ENCODE measurements at regions not wholly inside any gene's neighbourhood (a gene's known extent, or its start where the extent isn't known, plus 50 kb on each side); places are given as distances from the start of the nearest gene placed in this dataset.

GRCh38 chr20:61159957-61160686, 91.9 kb upstream of the CDH4 start:
- H3K27ac Mint-ChIP-seq: no peak overlapping the region
- H3K36me3 Mint-ChIP-seq: peaks cover 0 to 10% of the 10 kb centered on the region in 2 donors
- peaks cover 0 to 14% of the 10 kb centered on the region in 2 donors for H3K9me3 Mint-ChIP-seq
- no peak for ATAC-seq
- DNase-seq (ENCODE audit: low spot score in 2 of 2): no peak

GRCh38 chr20:61161726-61162390, 90.2 kb upstream of the CDH4 start:
- DNase-seq (ENCODE audit: low spot score in 2 of 2) (no peak), ATAC-seq (no peak)
- peaks cover 0 to 10% of the 10 kb centered on the region in 2 donors for H3K36me3 Mint-ChIP-seq
- no peak overlapping the region for H3K27ac Mint-ChIP-seq
- peaks cover 0 to 14% of the 10 kb centered on the region in 2 donors for H3K9me3 Mint-ChIP-seq

DNA sequence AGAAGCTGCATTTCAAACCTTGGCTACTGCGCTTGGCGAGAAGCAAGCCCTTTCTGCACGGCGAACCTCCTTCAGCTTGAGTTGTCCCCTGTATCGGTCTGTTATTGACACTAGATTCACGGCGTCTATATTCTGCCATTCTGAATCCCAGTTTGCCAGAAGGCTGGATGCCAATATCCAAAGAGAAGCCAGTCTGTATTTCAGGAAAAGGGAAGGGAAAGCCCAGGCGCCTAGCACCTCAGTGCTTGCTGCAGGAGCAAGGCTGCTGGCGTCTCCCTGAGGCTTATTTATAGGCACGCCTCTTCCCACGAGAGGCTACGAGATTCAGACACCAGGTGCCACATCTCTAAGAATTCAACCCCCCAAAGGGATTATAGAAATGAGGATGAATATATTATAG, 89.6 kb upstream of the CDH4 start:
- DNase-seq (ENCODE audit: low spot score in 2 of 2): no peak
- peaks cover 0 to 10% of the 10 kb centered on the region in 2 donors for H3K36me3 Mint-ChIP-seq
- H3K9me3 Mint-ChIP-seq: peaks cover 0 to 14% of the 10 kb centered on the region in 2 donors
- no peak for ATAC-seq
- no peak overlapping the region for H3K27ac Mint-ChIP-seq

GRCh38 chr20:61163031-61163430, 89.0 kb upstream of the CDH4 start:
- no peak for ATAC-seq

DNA sequence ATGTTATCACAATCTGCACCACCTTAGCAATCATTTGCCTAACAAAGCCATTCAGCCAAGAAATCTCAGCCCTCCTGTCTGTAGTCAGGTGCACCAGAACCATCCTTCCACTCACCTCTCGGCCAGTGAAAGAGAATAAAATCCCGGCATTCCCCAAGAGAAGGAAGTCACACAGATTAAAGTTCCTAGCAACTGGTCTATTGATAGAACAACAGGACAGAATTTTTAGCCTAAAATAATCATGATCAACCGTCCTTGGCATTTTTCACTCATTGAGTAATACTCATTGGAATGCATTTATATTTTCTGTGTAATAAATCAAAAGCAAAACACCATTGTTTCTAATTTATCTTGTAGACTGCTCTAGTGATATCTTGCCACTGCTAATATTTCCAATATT, 85.7 kb upstream of the CDH4 start:
- no peaks in the 10 kb centered on the region for H3K9me3 Mint-ChIP-seq
- ATAC-seq (no peak), DNase-seq (ENCODE audit: low spot score in 2 of 2) (no peak)

More at GRCh38 chr20:61163031-61163430, 89.0 kb upstream of the CDH4 start:
- DNase-seq (ENCODE audit: low spot score in 2 of 2): no peak
- peaks cover 0 to 9% of the 10 kb centered on the region in 2 donors for H3K9me3 Mint-ChIP-seq
- H3K27ac Mint-ChIP-seq: no peak overlapping the region
- peaks cover 0 to 10% of the 10 kb centered on the region in 2 donors for H3K36me3 Mint-ChIP-seq

DNA sequence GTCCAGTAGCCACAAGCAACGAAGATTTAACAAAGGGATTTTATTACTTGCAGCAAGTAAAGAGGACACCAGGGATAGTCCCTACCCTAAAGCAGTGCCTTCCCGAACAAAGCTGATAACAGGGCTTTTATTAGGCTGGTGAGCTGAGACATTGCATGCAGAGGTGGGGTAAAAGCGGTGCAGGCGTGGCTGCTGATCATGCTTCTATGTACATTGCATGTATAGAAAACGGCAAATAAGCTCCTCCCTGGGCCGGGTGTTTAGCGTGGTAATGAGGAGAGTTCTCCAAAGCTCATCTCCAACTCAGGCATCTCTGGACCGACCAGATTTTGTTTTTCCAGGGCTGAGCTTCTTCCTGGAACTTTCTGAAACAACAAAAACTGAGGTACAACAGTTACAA, 83.5 kb upstream of the CDH4 start:
- Mint-ChIP-seq H3K9me3 (no peaks in the 10 kb centered on the region), H3K36me3 (no peaks in the 10 kb centered on the region), H3K27ac (no peak overlapping the region)
- ATAC-seq: no peak
- DNase-seq (ENCODE audit: low spot score in 2 of 2): no peak

More for the DNA sequence above, 85.7 kb upstream of the CDH4 start:
- Mint-ChIP-seq H3K36me3 (no peaks in the 10 kb centered on the region), H3K27ac (no peak overlapping the region)

- no peak for ATAC-seq
- Mint-ChIP-seq H3K9me3 (no peaks in the 10 kb centered on the region), H3K36me3 (no peaks in the 10 kb centered on the region), H3K27ac (no peak overlapping the region)
- DNase-seq (ENCODE audit: low spot score in 2 of 2): no peak
Observed at GRCh38 chr20:61169874-61170273, 82.2 kb upstream of the CDH4 start.

DNA sequence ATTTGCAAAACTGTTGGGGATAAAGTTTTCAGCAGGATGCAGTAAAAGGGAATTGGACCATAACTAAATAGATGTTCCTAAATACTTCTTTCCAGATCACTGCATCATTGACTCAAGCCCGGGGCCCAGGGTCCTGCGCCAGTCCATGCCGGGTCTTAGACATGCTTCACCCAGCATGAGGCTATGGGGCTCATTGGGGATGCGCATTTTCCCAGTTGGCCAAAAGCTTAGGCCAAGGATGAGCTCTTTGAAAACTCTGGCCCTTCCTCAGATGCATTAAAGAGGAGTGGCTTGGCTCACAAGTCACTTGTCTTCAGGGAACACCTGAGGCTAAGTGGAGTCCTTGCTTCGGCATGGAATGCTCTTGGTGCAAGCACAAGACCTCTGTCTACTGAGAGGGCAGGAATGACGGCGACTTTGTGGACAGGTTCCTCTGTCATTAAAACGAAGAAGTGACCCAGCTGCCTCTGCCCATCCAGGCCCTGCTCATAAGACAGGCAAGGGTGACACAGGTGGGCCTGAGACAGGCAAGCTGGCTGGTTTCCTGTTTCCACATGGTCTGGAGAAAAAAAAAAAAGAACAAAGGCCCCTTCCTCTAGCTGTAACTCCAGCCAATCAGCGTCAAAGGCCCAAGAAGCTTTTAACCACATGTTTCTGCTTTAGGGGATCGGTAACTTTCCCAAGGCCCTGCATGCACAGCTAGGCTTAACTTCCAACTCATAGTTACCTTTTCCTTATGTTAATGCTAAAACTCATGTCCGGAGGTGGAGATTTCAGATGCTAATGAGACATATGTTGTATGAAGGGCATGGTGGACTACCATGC, 81.4 kb upstream of the CDH4 start:
- DNase-seq (ENCODE audit: low spot score in 2 of 2) (no peak), ATAC-seq (no peak)
- no peaks in the 10 kb centered on the region for H3K36me3 Mint-ChIP-seq
- no peaks in the 10 kb centered on the region for H3K9me3 Mint-ChIP-seq
- H3K27ac Mint-ChIP-seq: no peak overlapping the region

GRCh38 chr20:61173267-61173666, 78.8 kb upstream of the CDH4 start:
- DNase-seq (ENCODE audit: low spot score in 2 of 2) (no peak), ATAC-seq (no peak)
- Mint-ChIP-seq H3K27ac (no peak overlapping the region), H3K36me3 (no peaks in the 10 kb centered on the region), H3K9me3 (no peaks in the 10 kb centered on the region)

GRCh38 chr20:61173961-61174725, 77.9 kb upstream of the CDH4 start:
- Mint-ChIP-seq H3K36me3 (no peaks in the 10 kb centered on the region), H3K9me3 (no peaks in the 10 kb centered on the region), H3K27ac (no peak overlapping the region)
- ATAC-seq: no peak
- no peak for DNase-seq (ENCODE audit: low spot score in 2 of 2)

DNA sequence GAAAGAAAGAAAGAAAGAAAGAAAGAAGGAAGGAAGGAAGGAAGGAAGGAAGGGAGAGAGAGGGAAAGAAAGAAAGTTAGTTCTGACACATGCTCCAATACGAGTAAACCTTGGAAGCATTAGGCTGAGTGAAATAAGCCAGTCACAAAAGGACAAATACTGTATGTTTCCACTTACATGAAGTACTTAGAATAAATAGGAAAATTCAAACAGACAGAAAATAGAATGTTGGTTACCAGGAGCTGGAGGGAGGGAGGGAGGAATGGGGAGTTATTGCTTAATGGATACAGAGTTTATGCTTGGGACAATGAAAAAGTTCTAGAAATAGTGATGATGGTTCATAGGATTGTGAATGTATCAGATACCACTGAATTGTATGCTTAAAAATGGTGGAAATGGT, 75.2 kb upstream of the CDH4 start:
- ATAC-seq: no peak
- H3K9me3 Mint-ChIP-seq: no peaks in the 10 kb centered on the region
- no peak overlapping the region for H3K27ac Mint-ChIP-seq

DNA sequence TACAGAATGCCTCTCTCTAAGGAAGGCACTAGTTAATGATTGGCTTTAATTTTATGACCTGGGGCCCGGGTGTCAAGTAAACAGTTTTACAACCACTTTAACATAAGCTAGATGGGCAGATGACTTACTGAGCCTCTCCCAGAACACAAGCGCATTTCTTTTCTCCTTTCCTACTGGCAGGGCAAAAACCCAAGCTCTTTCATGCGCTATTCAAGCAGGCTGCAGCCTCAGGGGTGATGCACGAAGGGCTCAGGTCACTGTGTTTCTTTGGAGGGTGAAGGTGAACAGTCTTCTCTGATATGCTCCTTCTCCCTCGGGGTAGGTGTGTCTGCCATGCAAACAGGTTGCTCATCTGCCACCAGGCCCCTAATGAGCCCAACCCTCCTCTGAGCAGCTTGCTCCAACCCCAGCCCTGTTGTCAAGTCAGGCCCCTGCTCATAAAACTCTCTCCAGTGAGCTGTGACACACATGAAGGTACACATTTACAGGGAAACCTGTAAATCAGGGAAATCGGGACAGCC, 73.5 kb upstream of the CDH4 start:
- ATAC-seq (no peak), DNase-seq (ENCODE audit: low spot score in 2 of 2) (no peak)
- Mint-ChIP-seq H3K9me3 (no peaks in the 10 kb centered on the region), H3K36me3 (no peaks in the 10 kb centered on the region), H3K27ac (no peak overlapping the region)

More for the DNA sequence above, 75.2 kb upstream of the CDH4 start:
- no peak for DNase-seq (ENCODE audit: low spot score in 2 of 2)
- H3K36me3 Mint-ChIP-seq: no peaks in the 10 kb centered on the region

GRCh38 chr20:61184194-61184593, 67.9 kb upstream of the CDH4 start:
- no peak for ATAC-seq
- H3K9me3 Mint-ChIP-seq: peaks cover 0 to 3% of the 10 kb centered on the region in 2 donors
- DNase-seq (ENCODE audit: low spot score in 2 of 2): no peak
- H3K36me3 Mint-ChIP-seq: no peaks in the 10 kb centered on the region
- H3K27ac Mint-ChIP-seq: no peak overlapping the region

DNA sequence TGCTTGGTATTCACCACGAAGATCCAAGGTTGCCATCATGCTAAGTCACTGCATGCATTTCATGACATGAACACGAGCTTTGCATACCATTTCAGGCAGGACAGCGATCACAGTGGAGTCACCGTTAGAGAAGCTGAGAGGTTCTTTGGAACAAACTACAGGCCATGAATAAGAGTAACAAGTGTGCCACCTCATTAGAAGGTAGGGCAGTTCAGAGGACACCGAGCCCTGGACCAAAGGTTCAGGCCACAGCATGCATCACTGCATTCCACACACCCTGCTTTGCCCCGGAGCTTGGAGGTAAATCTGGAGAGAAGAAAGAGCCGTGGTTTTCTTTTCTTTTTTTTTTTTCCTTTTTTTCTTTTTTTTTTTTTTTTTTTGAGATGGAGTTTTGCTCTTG, 66.9 kb upstream of the CDH4 start:
- ATAC-seq (no peak), DNase-seq (ENCODE audit: low spot score in 2 of 2) (no peak)
- Mint-ChIP-seq H3K27ac (no peak overlapping the region), H3K36me3 (no peaks in the 10 kb centered on the region), H3K9me3 (peaks cover 0 to 3% of the 10 kb centered on the region in 2 donors)

GRCh38 chr20:61185841-61186601, 66.0 kb upstream of the CDH4 start:
- no peak overlapping the region for H3K27ac Mint-ChIP-seq
- DNase-seq (ENCODE audit: low spot score in 2 of 2) (no peak), ATAC-seq (no peak)
- H3K36me3 Mint-ChIP-seq: no peaks in the 10 kb centered on the region
- H3K9me3 Mint-ChIP-seq: peaks cover 0 to 3% of the 10 kb centered on the region in 2 donors

Measured in activated naive CD4-positive, alpha-beta T cell treated with anti-CD3 and anti-CD28 coated beads, Interleukin-2, amount 50 U/mL, for 72 hours (primary cell).